ENCODE measurements at regions not wholly inside any gene's neighbourhood (a gene's known extent, or its start where the extent isn't known, plus 50 kb on each side); places are given as distances from the start of the nearest gene placed in this dataset.

DNA sequence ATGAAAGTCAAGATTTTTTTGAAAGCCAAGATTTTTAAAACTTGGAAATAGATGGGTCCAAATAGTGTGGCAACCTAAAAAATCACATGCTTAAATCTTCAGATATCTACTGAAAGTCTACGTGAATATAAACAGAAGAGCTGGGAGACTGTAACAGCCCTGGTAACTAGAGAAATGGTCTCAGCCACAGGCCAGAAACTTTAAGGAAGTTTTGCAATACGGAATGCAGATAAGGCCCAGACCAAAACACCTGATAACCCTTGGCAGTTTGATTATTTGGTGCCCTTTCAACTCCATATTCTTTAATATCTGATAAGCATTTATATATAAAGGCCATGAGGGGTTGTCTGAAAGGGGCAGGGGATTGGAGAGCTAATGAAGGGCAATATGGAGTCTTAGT, 537.3 kb upstream of the TGFBR2 start:
- no peak overlapping the region for H3K4me3 ChIP-seq
- in situ Hi-C loops (cut with MboI; ENCODE audit: low sequenced_read_pairs) = no loop called here

GRCh38 chr3:30073040-30073439, 533.4 kb upstream of the TGFBR2 start:
- Histone ChIP-seq H3K9me3 (no peaks in the 10 kb centered on the region), H3K4me3 (no peak overlapping the region), H3K27me3 (ENCODE audit: low read depth) (no peaks in the 10 kb centered on the region), H3K36me3 (replicated peaks) (no peaks in the 10 kb centered on the region), H3K4me1 (no peaks in the 10 kb centered on the region)
- no peak for DNase-seq (ENCODE audit: low spot score in 2 of 2)
- in situ Hi-C loops (cut with MboI; ENCODE audit: low sequenced_read_pairs) = no loop called here

More for the DNA sequence above, 537.3 kb upstream of the TGFBR2 start:
- Histone ChIP-seq H3K9me3 (peaks cover 8% of the 10 kb centered on the region; the same call in 1 of the 2 replicates), H3K36me3 (replicated peaks) (no peaks in the 10 kb centered on the region), H3K4me1 (no peaks in the 10 kb centered on the region), H3K27me3 (ENCODE audit: low read depth) (no peaks in the 10 kb centered on the region)
- no peak for DNase-seq (ENCODE audit: low spot score in 2 of 2)

GRCh38 chr3:30073622-30074021, 532.8 kb upstream of the TGFBR2 start:
- Histone ChIP-seq H3K4me3 (no peak overlapping the region), H3K27me3 (ENCODE audit: low read depth) (no peaks in the 10 kb centered on the region), H3K4me1 (no peaks in the 10 kb centered on the region), H3K9me3 (no peaks in the 10 kb centered on the region), H3K36me3 (replicated peaks) (no peaks in the 10 kb centered on the region)
- in situ Hi-C loops (cut with MboI; ENCODE audit: low sequenced_read_pairs) = no loop called here
- DNase-seq (ENCODE audit: low spot score in 2 of 2) = peak in 1 of 2 experiments; percentile 42

GRCh38 chr3:30075514-30075913, 530.9 kb upstream of the TGFBR2 start:
- no peaks in the 10 kb centered on the region for H3K27me3 ChIP-seq (ENCODE audit: low read depth)
- in situ Hi-C loops (cut with MboI; ENCODE audit: low sequenced_read_pairs) = no loop called here
- H3K4me3 ChIP-seq = no peak overlapping the region
- no peaks in the 10 kb centered on the region for H3K36me3 ChIP-seq (replicated peaks)
- H3K9me3 ChIP-seq = no peaks in the 10 kb centered on the region
- DNase-seq (ENCODE audit: low spot score in 2 of 2) = no peak
- H3K4me1 ChIP-seq = no peaks in the 10 kb centered on the region

GRCh38 chr3:30076899-30077298, 529.5 kb upstream of the TGFBR2 start:
- H3K4me3 ChIP-seq = no peak overlapping the region
- in situ Hi-C loops (cut with MboI; ENCODE audit: low sequenced_read_pairs) = no loop called here

GRCh38 chr3:30077746-30078145, 528.7 kb upstream of the TGFBR2 start:
- H3K4me3 ChIP-seq = no peak overlapping the region
- H3K36me3 ChIP-seq (replicated peaks) = no peaks in the 10 kb centered on the region
- in situ Hi-C loops (cut with MboI; ENCODE audit: low sequenced_read_pairs) = no loop called here
- H3K4me1 ChIP-seq = no peaks in the 10 kb centered on the region
- no peaks in the 10 kb centered on the region for H3K9me3 ChIP-seq
- H3K27me3 ChIP-seq (ENCODE audit: low read depth) = no peaks in the 10 kb centered on the region
- no peak for DNase-seq (ENCODE audit: low spot score in 2 of 2)

More at GRCh38 chr3:30076899-30077298, 529.5 kb upstream of the TGFBR2 start:
- Histone ChIP-seq H3K4me1 (no peaks in the 10 kb centered on the region), H3K9me3 (no peaks in the 10 kb centered on the region), H3K27me3 (ENCODE audit: low read depth) (no peaks in the 10 kb centered on the region), H3K36me3 (replicated peaks) (no peaks in the 10 kb centered on the region)
- DNase-seq (ENCODE audit: low spot score in 2 of 2) = no peak

- in situ Hi-C loops (cut with MboI; ENCODE audit: low sequenced_read_pairs) = no loop called here
- no peaks in the 10 kb centered on the region for H3K36me3 ChIP-seq (replicated peaks)
- H3K4me3 ChIP-seq = no peak overlapping the region
- no peaks in the 10 kb centered on the region for H3K4me1 ChIP-seq
- H3K9me3 ChIP-seq = no peaks in the 10 kb centered on the region
- no peaks in the 10 kb centered on the region for H3K27me3 ChIP-seq (ENCODE audit: low read depth)
- DNase-seq (ENCODE audit: low spot score in 2 of 2) = no peak
These were observed 527.7 kb upstream of the TGFBR2 start for GRCh38 chr3:30078736-30079135.

DNA sequence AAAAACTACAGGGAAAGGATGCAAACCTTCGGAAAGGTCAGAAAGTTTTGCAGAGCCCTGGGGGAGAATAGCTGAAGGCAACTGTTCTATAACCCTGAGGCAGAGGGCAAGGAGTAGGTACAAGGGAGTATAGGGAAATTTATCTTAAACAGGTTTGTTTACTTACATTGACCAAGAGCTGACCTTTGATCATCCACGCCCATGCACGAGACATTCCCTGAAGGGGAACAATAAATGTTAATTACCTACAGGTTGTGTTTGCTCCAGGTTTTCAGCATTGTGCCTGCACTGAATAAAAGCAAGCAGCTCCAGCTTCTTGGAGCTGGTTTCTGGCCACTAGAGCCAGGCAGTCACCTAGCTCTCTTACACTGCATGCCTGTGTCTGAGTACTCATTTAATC, 524.5 kb upstream of the TGFBR2 start:
- H3K4me3 ChIP-seq = no peak overlapping the region
- in situ Hi-C loops (cut with MboI; ENCODE audit: low sequenced_read_pairs) = no loop called here
- peaks cover 13% of the 10 kb centered on the region for H3K4me1 ChIP-seq
- no peak for DNase-seq (ENCODE audit: low spot score in 2 of 2)
- H3K27me3 ChIP-seq (ENCODE audit: low read depth) = no peaks in the 10 kb centered on the region
- no peaks in the 10 kb centered on the region for H3K9me3 ChIP-seq
- H3K36me3 ChIP-seq (replicated peaks) = no peaks in the 10 kb centered on the region

DNA sequence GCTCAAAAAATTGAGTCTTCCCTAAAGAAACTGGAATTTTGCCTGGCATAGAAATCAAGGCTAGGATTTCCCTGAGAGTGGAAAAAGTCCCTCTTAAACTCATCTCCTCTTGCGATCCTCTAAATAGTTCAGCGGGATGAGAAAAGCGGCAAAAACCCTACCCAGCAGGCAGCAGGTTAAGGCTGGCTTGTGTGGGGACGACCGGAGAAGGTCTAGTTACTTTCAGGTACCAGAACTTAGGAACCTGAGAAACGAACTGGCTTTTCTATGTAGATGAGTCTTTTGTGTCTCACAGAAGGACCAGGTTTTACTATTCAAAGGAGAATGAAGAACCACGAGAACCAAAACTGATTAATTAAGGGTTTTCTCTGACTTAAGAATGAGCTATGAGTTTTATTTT, 523.7 kb upstream of the TGFBR2 start:
- Histone ChIP-seq H3K9me3 (no peaks in the 10 kb centered on the region), H3K27me3 (ENCODE audit: low read depth) (no peaks in the 10 kb centered on the region), H3K4me3 (no peak overlapping the region), H3K36me3 (replicated peaks) (no peaks in the 10 kb centered on the region), H3K4me1 (peaks cover 13% of the 10 kb centered on the region)
- no peak for DNase-seq (ENCODE audit: low spot score in 2 of 2)
- in situ Hi-C loops (cut with MboI; ENCODE audit: low sequenced_read_pairs) = no loop called here

GRCh38 chr3:30083315-30083714, 523.1 kb upstream of the TGFBR2 start:
- H3K4me1 ChIP-seq = peaks cover 13% of the 10 kb centered on the region
- H3K4me3 ChIP-seq = no peak overlapping the region
- no peaks in the 10 kb centered on the region for H3K27me3 ChIP-seq (ENCODE audit: low read depth)
- DNase-seq (ENCODE audit: low spot score in 2 of 2) = no peak
- H3K36me3 ChIP-seq (replicated peaks) = no peaks in the 10 kb centered on the region
- H3K9me3 ChIP-seq = no peaks in the 10 kb centered on the region
- in situ Hi-C loops (cut with MboI; ENCODE audit: low sequenced_read_pairs) = no loop called here

GRCh38 chr3:30084316-30084715, 522.1 kb upstream of the TGFBR2 start:
- H3K36me3 ChIP-seq (replicated peaks) = no peaks in the 10 kb centered on the region
- H3K27me3 ChIP-seq (ENCODE audit: low read depth) = no peaks in the 10 kb centered on the region
- no peak for DNase-seq (ENCODE audit: low spot score in 2 of 2)
- peaks cover 13% of the 10 kb centered on the region for H3K4me1 ChIP-seq
- no peaks in the 10 kb centered on the region for H3K9me3 ChIP-seq
- in situ Hi-C loops (cut with MboI; ENCODE audit: low sequenced_read_pairs) = no loop called here
- H3K4me3 ChIP-seq = no peak overlapping the region

DNA sequence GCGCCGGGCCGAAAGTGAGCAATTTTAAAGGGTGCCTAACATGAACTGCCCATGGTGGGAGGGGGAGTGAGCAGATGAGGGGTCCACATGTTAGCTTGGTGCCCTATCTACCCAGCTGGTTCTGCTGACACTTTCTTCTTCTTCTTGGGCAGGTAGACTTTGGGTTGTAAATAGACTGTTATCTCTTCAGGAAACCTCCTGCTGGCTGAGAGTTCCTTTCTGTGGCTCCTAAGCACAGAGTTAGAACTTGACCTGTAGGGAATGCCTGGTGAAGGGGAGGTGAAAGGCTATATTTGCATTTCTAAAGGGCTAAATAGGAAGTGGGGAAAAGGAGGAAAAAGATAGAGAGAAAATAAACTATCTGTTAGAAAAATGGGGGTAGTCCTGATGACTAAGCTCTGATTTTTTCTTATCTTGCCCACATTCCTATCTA, 521.4 kb upstream of the TGFBR2 start:
- H3K27me3 ChIP-seq (ENCODE audit: low read depth) = no peaks in the 10 kb centered on the region
- no peak overlapping the region for H3K4me3 ChIP-seq
- in situ Hi-C loops (cut with MboI; ENCODE audit: low sequenced_read_pairs) = no loop called here
- H3K36me3 ChIP-seq (replicated peaks) = no peaks in the 10 kb centered on the region
- peaks cover 13% of the 10 kb centered on the region for H3K4me1 ChIP-seq
- no peak for DNase-seq (ENCODE audit: low spot score in 2 of 2)
- no peaks in the 10 kb centered on the region for H3K9me3 ChIP-seq

- Histone ChIP-seq H3K4me3 (no peak overlapping the region), H3K27me3 (ENCODE audit: low read depth) (no peaks in the 10 kb centered on the region), H3K4me1 (peaks cover 13% of the 10 kb centered on the region), H3K9me3 (0 out of 2 replicates have a peak, but pooled peaks cover 2% of the 10 kb centered on the region), H3K36me3 (replicated peaks) (no peaks in the 10 kb centered on the region)
- in situ Hi-C loops (cut with MboI; ENCODE audit: low sequenced_read_pairs) = no loop called here
- peak; percentile 65 to 92 for DNase-seq (ENCODE audit: low spot score in 2 of 2)
These were observed 520.9 kb upstream of the TGFBR2 start for GRCh38 chr3:30085486-30085885.

DNA sequence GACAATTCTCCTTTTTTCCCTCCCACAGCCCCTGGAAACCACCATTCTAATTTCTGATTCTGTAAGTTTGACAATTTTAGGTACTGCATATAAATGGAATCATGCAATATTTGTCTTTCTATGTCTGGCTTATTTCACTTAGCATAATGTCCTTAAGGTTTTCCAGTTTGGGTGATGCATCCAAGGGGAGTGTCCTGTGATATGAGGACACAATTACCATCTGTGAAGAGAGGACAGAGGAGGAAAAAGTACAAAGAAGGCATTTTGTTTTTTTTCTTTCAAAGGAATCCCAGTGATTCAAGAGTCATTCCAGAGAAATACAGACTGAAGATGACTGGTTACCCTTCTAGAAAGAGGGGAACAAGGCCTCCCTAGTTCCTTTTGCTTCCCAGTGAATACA, 514.7 kb upstream of the TGFBR2 start:
- in situ Hi-C loops (cut with MboI; ENCODE audit: low sequenced_read_pairs) = no loop called here

GRCh38 chr3:30097022-30097650, 509.3 kb upstream of the TGFBR2 start:
- H3K4me3 ChIP-seq = no peak overlapping the region
- DNase-seq (ENCODE audit: low spot score in 2 of 2) = peak; percentile 54 to 79
- peaks cover 6% of the 10 kb centered on the region for H3K9me3 ChIP-seq
- no peaks in the 10 kb centered on the region for H3K27me3 ChIP-seq (ENCODE audit: low read depth)
- H3K36me3 ChIP-seq (replicated peaks) = no peaks in the 10 kb centered on the region
- peaks cover 15% of the 10 kb centered on the region; the same call in 1 of the 2 replicates for H3K4me1 ChIP-seq
- in situ Hi-C loops (cut with MboI; ENCODE audit: low sequenced_read_pairs) = no loop called here

More for the DNA sequence above, 514.7 kb upstream of the TGFBR2 start:
- DNase-seq (ENCODE audit: low spot score in 2 of 2) = no peak
- peaks cover 8% of the 10 kb centered on the region for H3K9me3 ChIP-seq
- H3K27me3 ChIP-seq (ENCODE audit: low read depth) = no peaks in the 10 kb centered on the region
- H3K4me1 ChIP-seq = peaks cover 4% of the 10 kb centered on the region; the same call in 1 of the 2 replicates
- H3K4me3 ChIP-seq = no peak overlapping the region
- H3K36me3 ChIP-seq (replicated peaks) = no peaks in the 10 kb centered on the region
